ENCODE measurements at regions not wholly inside any gene's neighbourhood (a gene's known extent, or its start where the extent isn't known, plus 50 kb on each side); places are given as distances from the start of the nearest gene placed in this dataset.

DNA sequence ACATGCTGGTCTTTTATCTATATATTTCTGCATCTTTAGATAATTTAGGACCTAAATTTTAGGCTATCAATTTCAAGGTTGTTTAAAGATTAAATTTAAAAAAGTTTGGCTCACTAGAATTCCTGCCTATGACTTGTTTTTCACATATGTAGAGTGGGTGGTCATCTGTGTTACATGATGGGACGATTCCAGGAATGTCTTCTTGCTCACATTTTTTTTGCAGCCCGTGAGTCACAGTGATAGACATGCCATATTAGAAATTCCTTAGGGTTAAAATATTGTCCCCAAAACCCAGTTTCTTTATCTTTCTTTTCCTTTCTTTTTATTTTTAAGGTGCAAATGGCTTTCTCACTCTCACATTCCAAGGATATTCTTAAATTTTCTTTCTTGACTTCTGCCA is 652.0 kb downstream of the PLCL1 start:
- H3K4me3 ChIP-seq (ENCODE audit: low read length): no peak overlapping the region
- 87 to 90% methylated on average over 2 of the region's 2 CpGs for WGBS, 2 experiments (ENCODE audit: insufficient coverage in 1 of 2, insufficient read length in 1 of 2)
- no peaks in the 10 kb centered on the region for H3K4me1 ChIP-seq (ENCODE audit: control insufficient read depth, insufficient read depth, low read length)
- Mint-ChIP-seq H3K36me3 (ENCODE audit: low read depth) (no peaks in the 10 kb centered on the region), H3K27me3 (ENCODE audit: insufficient read depth) (no peaks in the 10 kb centered on the region), H3K27ac (no peak overlapping the region), H3K4me3 (no peak overlapping the region), H3K4me1 (no peaks in the 10 kb centered on the region), H3K9me3 (no peaks in the 10 kb centered on the region)
- DNase-seq: no peak
- H3K9me3 ChIP-seq (ENCODE audit: control insufficient read depth, low read length): no peaks in the 10 kb centered on the region
- no peaks in the 10 kb centered on the region for H3K27me3 ChIP-seq (ENCODE audit: control insufficient read depth, insufficient read depth, low read length, poor library complexity, severe bottlenecking)
- no peaks in the 10 kb centered on the region for H3K36me3 ChIP-seq (ENCODE audit: control insufficient read depth, insufficient read depth, low read length)
- H3K27ac ChIP-seq (ENCODE audit: low read depth, low read length): no peak overlapping the region
- TF ChIP-seq, protein P1, sequence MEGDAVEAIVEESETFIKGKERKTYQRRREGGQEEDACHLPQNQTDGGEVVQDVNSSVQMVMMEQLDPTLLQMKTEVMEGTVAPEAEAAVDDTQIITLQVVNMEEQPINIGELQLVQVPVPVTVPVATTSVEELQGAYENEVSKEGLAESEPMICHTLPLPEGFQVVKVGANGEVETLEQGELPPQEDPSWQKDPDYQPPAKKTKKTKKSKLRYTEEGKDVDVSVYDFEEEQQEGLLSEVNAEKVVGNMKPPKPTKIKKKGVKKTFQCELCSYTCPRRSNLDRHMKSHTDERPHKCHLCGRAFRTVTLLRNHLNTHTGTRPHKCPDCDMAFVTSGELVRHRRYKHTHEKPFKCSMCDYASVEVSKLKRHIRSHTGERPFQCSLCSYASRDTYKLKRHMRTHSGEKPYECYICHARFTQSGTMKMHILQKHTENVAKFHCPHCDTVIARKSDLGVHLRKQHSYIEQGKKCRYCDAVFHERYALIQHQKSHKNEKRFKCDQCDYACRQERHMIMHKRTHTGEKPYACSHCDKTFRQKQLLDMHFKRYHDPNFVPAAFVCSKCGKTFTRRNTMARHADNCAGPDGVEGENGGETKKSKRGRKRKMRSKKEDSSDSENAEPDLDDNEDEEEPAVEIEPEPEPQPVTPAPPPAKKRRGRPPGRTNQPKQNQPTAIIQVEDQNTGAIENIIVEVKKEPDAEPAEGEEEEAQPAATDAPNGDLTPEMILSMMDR (conservative IDR thresholded peaks at IDR 0.05): no peak
- H3K9ac ChIP-seq (ENCODE audit: extremely low read depth, low read length, poor library complexity, severe bottlenecking): no peak overlapping the region

DNA sequence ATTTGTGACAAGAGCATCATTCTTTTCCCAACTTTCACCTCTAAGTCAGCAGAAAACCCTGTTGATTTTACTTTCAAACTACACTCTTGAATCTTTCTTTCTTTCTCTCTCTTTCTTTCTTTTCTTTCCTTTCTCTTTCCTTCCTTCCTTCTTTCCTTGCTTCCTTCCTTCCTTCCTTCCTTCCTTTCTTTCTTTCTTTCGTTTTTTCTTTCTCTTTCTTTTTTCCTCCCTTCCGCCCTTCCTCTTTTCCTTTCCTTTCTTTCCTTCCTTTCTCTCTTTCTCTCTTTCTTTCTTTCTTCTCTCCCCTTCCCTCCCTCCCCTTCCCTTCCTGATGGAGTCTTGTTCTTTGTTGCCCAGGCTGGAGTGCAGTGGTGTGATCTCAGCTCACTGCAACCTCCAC is 649.5 kb downstream of the PLCL1 start:
- TF ChIP-seq, protein P1 (conservative IDR thresholded peaks at IDR 0.05): no peak
- H3K9ac ChIP-seq (ENCODE audit: extremely low read depth, low read length, poor library complexity, severe bottlenecking): no peak overlapping the region
- no peak overlapping the region for H3K27ac Mint-ChIP-seq
- H3K27me3 Mint-ChIP-seq (ENCODE audit: insufficient read depth): no peaks in the 10 kb centered on the region
- H3K4me3 Mint-ChIP-seq: no peak overlapping the region
- WGBS, 2 experiments (ENCODE audit: insufficient coverage in 1 of 2, insufficient read length in 1 of 2): 84 to 94% methylated on average over 2 of the region's 2 CpGs
- no peaks in the 10 kb centered on the region for H3K36me3 Mint-ChIP-seq (ENCODE audit: low read depth)
- H3K27me3 ChIP-seq (ENCODE audit: control insufficient read depth, insufficient read depth, low read length, poor library complexity, severe bottlenecking): no peaks in the 10 kb centered on the region
- no peaks in the 10 kb centered on the region for H3K4me1 Mint-ChIP-seq
- DNase-seq: no peak
- H3K4me1 ChIP-seq (ENCODE audit: control insufficient read depth, insufficient read depth, low read length): no peaks in the 10 kb centered on the region
- H3K36me3 ChIP-seq (ENCODE audit: control insufficient read depth, insufficient read depth, low read length): no peaks in the 10 kb centered on the region
- no peak overlapping the region for H3K4me3 ChIP-seq (ENCODE audit: low read length)
- no peaks in the 10 kb centered on the region for H3K9me3 Mint-ChIP-seq
- no peaks in the 10 kb centered on the region for H3K9me3 ChIP-seq (ENCODE audit: control insufficient read depth, low read length)
- H3K27ac ChIP-seq (ENCODE audit: low read depth, low read length): no peak overlapping the region

DNA sequence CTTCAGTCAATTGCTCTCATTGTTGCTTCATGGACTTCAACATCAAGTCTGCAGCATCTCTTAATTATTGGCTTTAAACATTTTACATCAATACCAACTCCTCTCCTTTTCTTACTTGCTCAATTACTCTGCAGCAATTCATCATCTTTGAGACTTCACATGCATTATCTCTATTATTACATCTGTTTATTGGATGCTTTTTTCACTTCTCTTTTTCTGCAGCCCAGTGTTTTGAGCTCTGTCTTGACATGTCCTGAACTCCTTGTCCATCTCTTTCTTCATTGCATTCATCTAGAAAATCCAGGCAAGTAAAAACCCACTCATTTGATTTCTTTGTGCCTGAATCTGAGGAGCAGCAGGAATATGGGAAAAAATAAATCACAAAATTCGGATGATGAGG is 647.9 kb downstream of the PLCL1 start:
- TF ChIP-seq, protein P1 (conservative IDR thresholded peaks at IDR 0.05): no peak
- no peak for DNase-seq
- Mint-ChIP-seq H3K4me1 (no peaks in the 10 kb centered on the region), H3K27ac (no peak overlapping the region), H3K4me3 (no peak overlapping the region), H3K9me3 (no peaks in the 10 kb centered on the region), H3K27me3 (ENCODE audit: insufficient read depth) (no peaks in the 10 kb centered on the region), H3K36me3 (ENCODE audit: low read depth) (no peaks in the 10 kb centered on the region)
- Histone ChIP-seq H3K36me3 (ENCODE audit: control insufficient read depth, insufficient read depth, low read length) (no peaks in the 10 kb centered on the region), H3K27ac (ENCODE audit: low read depth, low read length) (no peak overlapping the region), H3K9me3 (ENCODE audit: control insufficient read depth, low read length) (no peaks in the 10 kb centered on the region), H3K9ac (ENCODE audit: extremely low read depth, low read length, poor library complexity, severe bottlenecking) (no peak overlapping the region), H3K27me3 (ENCODE audit: control insufficient read depth, insufficient read depth, low read length, poor library complexity, severe bottlenecking) (no peaks in the 10 kb centered on the region), H3K4me3 (ENCODE audit: low read length) (no peak overlapping the region), H3K4me1 (ENCODE audit: control insufficient read depth, insufficient read depth, low read length) (no peaks in the 10 kb centered on the region)
- WGBS, 2 experiments (ENCODE audit: insufficient coverage in 1 of 2, insufficient read length in 1 of 2): 90% methylated on average over 1 of the region's 1 CpG

All from endodermal cell (in vitro differentiated cells).